Muscle of leg (tissue), 3 donors: ENCODE measurements at regions not wholly inside any gene's neighbourhood (a gene's known extent, or its start where the extent isn't known, plus 50 kb on each side); places are given as distances from the start of the nearest gene placed in this dataset.
"Not testable (repeated sequence)": the region's sequence is repeated elsewhere in the genome, so short reads cannot be mapped to it uniquely, and the experiment has no call there.

Experiments used
- DNase-seq: peaks from one replicate; pipeline ENCODE4 v3.0.0; 2013
- H3K27ac ChIP-seq: one replicate; pipeline ENCODE4 v1.5.1; 2013; ENCODE audit warnings: mild to moderate bottlenecking, low read length, control low read depth
- H3K27me3 ChIP-seq: one replicate; pipeline ENCODE4 v1.6.1; 2013; ENCODE audit warnings: low read length; ENCODE audit not compliant: control insufficient read depth, insufficient read depth
- H3K36me3 ChIP-seq: one replicate; pipeline ENCODE4 v1.6.1; 2013; ENCODE audit warnings: low read length; ENCODE audit not compliant: control insufficient read depth, insufficient read depth
- H3K4me1 ChIP-seq: one replicate; pipeline ENCODE4 v1.6.1; 2013; ENCODE audit warnings: low read length; ENCODE audit not compliant: control insufficient read depth, insufficient read depth
- H3K4me3 ChIP-seq: one replicate; pipeline ENCODE4 v1.5.1; 2013; ENCODE audit warnings: low read length, control low read depth
- H3K9me3 ChIP-seq: replicated peaks from 2 replicates; pipeline ENCODE4 v1.6.1; 2013; ENCODE audit warnings: low read depth, low read length; ENCODE audit not compliant: control insufficient read depth
- WGBS: methylation state at CpG from one replicate; pipeline ENCODE4 v1.1.5; 2013; ENCODE audit warnings: missing lambda C conversion rate; ENCODE audit not compliant: insufficient coverage; 5-methylcytosine and 5-hydroxymethylcytosine counted together

DNA sequence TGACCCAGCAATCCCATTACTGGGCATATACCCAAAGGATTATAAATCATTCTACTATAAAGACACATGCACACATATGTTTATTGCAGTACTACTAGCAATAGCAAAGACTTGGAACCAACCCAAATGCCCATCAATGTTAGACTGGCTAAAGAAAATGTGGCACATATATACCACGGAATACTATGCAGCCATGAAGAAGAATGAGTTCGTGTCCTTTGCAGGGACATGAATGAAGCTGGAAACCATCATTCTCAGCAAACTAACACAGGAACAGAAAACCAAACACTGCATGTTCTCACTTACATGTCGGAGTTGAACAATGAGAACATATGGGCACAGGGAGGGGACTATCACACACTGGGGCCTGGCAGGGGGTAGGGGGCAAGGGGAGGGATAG is 183.0 kb downstream of the HACE1 start:
- H3K4me3 ChIP-seq, H3K27ac ChIP-seq, H3K4me1 ChIP-seq, H3K27me3 ChIP-seq, DNase-seq, H3K36me3 ChIP-seq, H3K9me3 ChIP-seq: not testable (repeated sequence)
- no CpG with 5 or more reads among the region's 3 CpGs for WGBS

DNA sequence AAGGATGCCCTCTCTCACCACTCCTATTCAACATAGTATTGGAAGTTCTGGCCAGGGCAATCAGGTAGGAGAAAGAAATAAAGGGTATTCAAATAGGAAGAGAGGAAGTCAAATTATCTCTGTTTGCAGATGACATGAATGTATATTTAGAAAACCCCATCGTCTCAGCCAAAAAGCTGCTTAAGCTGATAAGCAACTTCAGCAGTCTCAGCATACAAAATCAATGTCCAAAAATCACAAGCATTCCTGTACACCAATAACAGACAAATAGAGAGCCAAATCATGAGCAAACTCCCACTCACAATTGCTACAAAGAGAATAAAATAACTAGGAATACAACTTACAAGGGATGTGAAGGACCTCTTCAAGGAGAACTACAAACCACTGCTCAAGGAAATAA is 184.6 kb downstream of the HACE1 start:
- not testable (repeated sequence) for H3K4me1 ChIP-seq, H3K27ac ChIP-seq, H3K27me3 ChIP-seq, H3K36me3 ChIP-seq, H3K9me3 ChIP-seq, H3K4me3 ChIP-seq, DNase-seq
- WGBS = no CpG with 5 or more reads among the region's 1 CpG

DNA sequence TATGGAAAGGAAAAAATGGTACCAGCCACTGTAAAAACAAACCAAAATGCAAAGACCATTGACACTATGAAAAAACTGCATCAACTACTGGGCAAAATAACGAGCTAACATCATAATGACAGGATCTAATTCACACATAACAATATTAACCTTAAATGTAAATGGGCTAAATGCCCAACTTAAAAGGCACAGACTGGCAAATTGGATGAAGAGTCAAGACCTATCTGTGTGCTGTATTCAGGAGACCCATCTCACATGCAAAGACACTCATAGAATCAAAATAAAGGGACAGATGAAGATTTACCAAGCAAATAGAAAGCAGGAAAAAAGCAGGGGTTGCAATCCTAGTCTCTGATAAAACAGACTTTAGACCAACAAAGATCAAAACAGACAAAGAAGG is 186.6 kb downstream of the HACE1 start:
- H3K27ac ChIP-seq, H3K4me1 ChIP-seq, H3K4me3 ChIP-seq, H3K9me3 ChIP-seq, H3K27me3 ChIP-seq, H3K36me3 ChIP-seq, DNase-seq: not testable (repeated sequence)
- WGBS = 17% methylated on average over 1 of the region's 1 CpG

DNA sequence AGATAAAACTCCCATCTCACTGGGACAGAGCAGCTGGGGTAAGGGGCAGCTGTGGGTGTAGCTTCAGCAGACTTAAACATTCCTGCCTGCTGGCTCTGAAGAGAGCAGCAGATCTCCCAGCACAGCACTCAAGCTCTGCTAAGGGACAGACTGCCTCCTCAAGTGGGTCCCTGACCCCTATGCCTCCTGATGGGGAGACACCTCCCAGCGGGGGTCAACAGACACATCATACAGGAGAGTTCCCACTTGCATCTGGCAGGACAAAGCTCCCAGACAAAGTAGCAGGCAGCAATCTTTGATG is 188.2 kb downstream of the HACE1 start:
- H3K4me3 ChIP-seq, H3K4me1 ChIP-seq, DNase-seq, H3K9me3 ChIP-seq, H3K27ac ChIP-seq, H3K27me3 ChIP-seq, H3K36me3 ChIP-seq: not testable (repeated sequence)
- WGBS = 89% methylated on average over 1 of the region's 1 CpG

DNA sequence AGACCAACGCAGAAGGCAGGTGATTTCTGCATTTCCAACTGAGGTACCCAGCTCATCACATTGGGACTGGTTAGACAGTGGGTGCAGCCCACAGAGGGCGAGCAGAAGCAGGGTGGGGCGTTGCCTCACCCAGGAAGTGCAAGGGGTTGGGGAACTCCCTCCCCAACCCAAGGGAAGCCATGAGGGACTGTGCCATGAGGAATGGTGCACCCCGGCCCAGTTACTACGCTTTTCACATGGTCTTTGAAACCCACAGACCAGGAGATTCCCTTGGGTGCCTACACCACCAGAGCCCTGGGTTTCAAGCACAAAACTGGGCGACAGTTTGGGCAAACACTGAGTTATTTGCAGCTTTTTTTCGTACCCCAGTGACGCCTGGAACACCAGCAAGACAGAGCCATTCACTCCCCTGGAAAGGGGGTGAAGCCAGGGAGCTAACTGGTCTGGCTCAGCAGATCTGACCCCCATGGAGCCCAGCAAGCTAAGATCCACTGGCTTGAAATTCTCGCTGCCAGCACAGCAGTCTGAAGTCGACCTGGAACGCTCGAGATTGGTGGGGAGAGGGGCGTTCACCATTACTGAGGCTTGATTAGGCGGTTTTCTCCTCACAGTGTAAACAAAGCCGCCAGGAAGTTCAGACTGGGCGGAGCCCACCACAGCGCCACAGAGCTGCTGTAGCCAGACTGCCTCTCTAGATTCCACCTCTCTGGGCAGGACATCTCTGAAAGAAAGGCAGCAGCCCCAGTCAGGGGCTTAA is 188.7 kb downstream of the HACE1 start:
- not testable (repeated sequence) for DNase-seq, H3K4me3 ChIP-seq, H3K36me3 ChIP-seq, H3K27me3 ChIP-seq, H3K27ac ChIP-seq, H3K9me3 ChIP-seq, H3K4me1 ChIP-seq
- WGBS = 91% methylated on average over 17 of the region's 17 CpGs

DNA sequence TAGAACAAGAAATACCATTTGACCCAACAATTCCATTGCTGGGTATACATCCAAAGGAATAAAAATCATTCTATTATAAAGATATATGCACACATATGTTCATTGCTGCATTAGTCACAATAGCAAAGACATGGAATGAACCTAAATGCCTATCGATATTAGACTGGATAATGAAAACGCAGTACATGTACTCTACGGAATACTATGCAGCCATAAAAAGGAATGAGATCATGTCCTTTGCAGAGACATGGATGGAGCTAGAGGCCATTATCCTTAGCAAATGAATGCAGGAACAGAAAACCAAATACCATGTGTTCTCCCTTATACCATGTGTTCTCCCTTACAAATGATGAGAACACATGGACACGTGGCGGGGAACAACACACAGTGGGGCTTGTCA is 190.2 kb downstream of the HACE1 start:
- no peak overlapping the region for H3K27ac ChIP-seq
- H3K27me3 ChIP-seq = no peaks in the 10 kb centered on the region
- no peak overlapping the region for H3K4me3 ChIP-seq
- H3K4me1 ChIP-seq = no peaks in the 10 kb centered on the region
- H3K36me3 ChIP-seq = no peaks in the 10 kb centered on the region
- WGBS = 100% methylated on average over 3 of the region's 5 CpGs
- H3K9me3 ChIP-seq = peaks cover 3% of the 10 kb centered on the region
- DNase-seq = no peak

DNA sequence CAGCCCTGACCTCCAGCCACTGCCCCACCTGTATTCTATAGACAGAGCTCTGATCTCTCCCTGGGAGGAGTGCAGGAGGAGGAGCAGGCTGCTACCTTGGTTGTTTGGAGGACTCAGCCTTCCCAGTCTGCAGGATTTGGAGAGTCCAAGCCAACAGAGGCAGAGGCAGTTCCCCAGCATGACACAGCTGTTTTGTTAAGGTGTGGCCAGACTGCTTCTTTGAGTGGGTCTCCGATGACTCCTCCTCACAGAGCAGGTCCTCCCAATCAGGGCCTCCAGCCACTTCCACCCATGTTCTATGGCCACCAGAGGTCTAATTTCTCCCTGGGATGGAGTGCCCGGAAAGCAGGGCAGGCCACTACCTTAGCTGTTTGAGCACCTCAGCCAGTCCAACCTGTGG is 203.5 kb downstream of the HACE1 start:
- Histone ChIP-seq H3K27me3 (no peaks in the 10 kb centered on the region), H3K4me3 (no peak overlapping the region), H3K4me1 (no peaks in the 10 kb centered on the region), H3K36me3 (no peaks in the 10 kb centered on the region), H3K9me3 (no peaks in the 10 kb centered on the region), H3K27ac (no peak overlapping the region)
- 97% methylated on average over 2 of the region's 2 CpGs for WGBS
- no peak for DNase-seq

DNA sequence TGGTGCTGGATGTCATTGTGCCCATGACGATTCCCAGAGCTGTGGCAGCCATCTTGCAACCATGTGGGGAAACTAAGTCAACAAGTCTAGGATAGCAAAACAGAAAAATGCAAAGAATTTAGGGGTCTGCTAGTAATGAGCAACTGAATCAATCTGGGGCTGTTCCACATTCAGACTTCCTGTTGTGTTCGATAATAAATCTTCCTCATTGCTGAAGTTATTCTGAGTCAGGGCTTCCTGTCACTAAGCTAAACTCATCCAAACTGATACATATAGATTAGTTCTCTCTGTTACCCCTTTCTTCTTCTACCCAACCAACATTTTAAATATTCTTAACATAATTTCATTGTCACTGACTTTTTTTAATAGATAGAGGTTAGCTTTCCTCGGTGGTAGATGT is 205.9 kb downstream of the HACE1 start:
- H3K36me3 ChIP-seq = no peaks in the 10 kb centered on the region
- H3K9me3 ChIP-seq = no peaks in the 10 kb centered on the region
- no peaks in the 10 kb centered on the region for H3K27me3 ChIP-seq
- no peak overlapping the region for H3K4me3 ChIP-seq
- DNase-seq = no peak
- whole genome bisulfite sequencing = no CpG with 5 or more reads among the region's 3 CpGs
- no peaks in the 10 kb centered on the region for H3K4me1 ChIP-seq
- no peak overlapping the region for H3K27ac ChIP-seq

DNA sequence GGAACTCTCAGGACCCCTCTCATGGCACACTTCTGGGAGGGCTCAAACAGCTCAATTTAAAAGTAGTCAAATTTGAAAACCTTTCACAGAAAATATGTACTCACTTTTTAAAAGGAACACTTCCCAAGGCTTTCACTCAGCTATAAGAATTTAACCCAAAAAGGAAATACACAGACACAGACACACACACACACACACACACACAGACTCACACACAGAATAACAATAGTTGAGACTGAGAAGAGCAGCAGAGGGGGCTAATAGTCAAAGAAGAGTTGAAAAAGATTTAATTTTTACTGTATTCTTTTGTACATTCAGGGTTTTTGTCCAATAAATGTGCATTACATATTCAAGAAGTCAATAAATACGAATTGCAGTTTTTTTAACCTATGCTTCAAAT is 211.4 kb downstream of the HACE1 start:
- no peak for DNase-seq
- no peak overlapping the region for H3K27ac ChIP-seq
- WGBS = no CpG with 5 or more reads among the region's 1 CpG
- no peaks in the 10 kb centered on the region for H3K36me3 ChIP-seq
- H3K4me1 ChIP-seq = no peaks in the 10 kb centered on the region
- no peak overlapping the region for H3K4me3 ChIP-seq
- no peaks in the 10 kb centered on the region for H3K9me3 ChIP-seq
- no peaks in the 10 kb centered on the region for H3K27me3 ChIP-seq

DNA sequence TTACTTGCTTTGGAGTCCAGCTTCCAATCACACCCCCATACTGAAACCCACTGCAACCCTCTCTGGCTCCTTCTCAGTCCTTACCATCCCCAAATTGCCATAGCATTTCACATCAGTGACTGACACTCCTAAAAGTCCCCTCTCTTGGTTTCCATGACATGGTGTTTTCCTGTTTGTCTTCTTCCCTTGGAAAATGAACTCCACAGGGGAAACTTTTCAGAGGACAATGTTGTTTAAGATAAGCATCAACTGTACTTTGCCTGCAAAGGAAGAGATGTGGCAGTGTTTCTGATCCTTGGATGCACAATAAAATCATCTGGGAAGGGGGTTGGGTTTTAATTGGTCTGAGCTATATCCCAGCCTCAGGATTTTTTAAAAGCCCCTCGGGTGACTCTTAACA is 214.9 kb downstream of the HACE1 start:
- no peak overlapping the region for H3K4me3 ChIP-seq
- no peak for DNase-seq
- H3K27ac ChIP-seq = no peak overlapping the region
- no peaks in the 10 kb centered on the region for H3K9me3 ChIP-seq
- no peaks in the 10 kb centered on the region for H3K27me3 ChIP-seq
- 100% methylated on average over 1 of the region's 1 CpG for WGBS
- no peaks in the 10 kb centered on the region for H3K4me1 ChIP-seq
- H3K36me3 ChIP-seq = no peaks in the 10 kb centered on the region

DNA sequence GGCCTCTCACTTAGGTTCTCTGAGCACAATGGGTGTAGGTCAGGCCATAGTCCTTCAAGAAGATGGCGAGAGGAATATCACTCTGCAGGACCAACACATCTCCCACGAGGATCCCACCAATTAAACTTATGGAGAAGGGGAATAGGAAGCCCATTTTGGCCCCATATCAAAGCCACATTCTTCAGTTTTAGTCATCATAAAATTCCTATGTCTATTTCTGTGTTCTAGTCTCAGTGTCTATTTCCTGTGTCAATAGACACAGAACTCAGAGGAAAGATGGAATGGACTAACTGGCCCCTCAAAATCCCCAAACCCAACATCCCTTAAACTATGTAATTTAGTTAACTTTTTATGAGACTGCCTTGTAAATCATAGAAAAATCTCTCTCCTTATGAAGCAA is 216.8 kb downstream of the HACE1 start:
- no peak for DNase-seq
- WGBS = no CpG with 5 or more reads among the region's 2 CpGs
- Histone ChIP-seq H3K9me3 (no peaks in the 10 kb centered on the region), H3K27me3 (no peaks in the 10 kb centered on the region), H3K36me3 (no peaks in the 10 kb centered on the region), H3K4me3 (no peak overlapping the region), H3K4me1 (no peaks in the 10 kb centered on the region), H3K27ac (no peak overlapping the region)
